ENCODE measurements at regions not wholly inside any gene's neighbourhood (a gene's known extent, or its start where the extent isn't known, plus 50 kb on each side); places are given as distances from the start of the nearest gene placed in this dataset.

DNA sequence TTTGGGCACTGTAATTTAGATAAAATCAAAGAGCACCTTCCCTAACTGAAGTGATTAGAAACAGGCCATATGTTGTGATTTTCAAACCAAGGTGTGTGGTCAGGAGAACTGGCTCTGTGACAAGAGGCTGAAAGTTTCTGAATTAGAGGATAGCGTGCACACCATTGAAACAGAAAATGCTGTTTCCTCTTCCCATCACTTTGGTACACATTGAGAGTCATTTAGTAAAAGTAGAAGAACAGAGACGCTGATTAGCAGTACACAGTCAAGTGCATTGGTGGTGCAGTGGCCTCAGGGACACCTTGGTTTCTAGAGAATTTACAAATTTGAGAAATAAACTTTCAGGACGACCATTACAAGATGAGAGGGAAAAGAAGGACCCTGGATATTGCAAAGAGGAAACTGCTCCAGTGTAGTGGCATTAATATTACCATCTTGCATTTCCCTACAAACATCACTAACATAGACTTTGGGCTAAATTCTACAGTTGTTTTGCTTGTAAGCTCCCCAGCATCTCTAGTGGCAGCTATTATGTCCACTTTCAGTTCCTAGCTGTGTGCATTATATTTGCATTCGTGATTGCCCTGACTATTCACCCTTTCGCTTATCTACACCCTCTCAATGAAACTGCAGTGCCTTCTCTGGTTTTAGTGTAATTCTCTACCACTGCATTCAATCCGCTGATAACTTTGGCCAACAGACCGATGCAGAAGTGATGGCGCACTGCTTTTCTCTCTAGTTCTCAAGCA lies 728.1 kb upstream of the GRM7 start:
- no peaks in the 10 kb centered on the region for H3K9me3 ChIP-seq (ENCODE audit: control insufficient read depth in 5 of 5, low read length in 5 of 5)

DNA sequence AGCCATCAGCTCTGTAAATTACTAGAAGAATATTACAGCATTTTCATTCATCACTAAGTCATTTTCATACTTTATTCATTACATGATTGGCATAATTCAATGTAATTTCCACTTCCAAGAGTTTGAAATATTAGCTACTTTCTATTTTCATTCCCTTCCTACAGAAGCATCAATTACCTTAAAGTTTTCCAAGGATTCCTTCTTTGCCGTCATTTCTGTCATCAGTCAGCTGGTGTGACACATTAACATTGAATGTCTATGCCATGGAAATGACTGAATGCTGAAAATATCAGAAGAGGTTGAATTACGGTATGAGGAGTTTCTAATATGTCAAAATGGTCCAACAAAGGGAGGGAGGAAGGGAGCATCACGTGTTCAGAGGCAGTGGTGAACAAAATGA lies 718.2 kb upstream of the GRM7 start:
- H3K4me1 ChIP-seq (ENCODE audit: control insufficient read depth in 5 of 5, insufficient read depth in 5 of 5, low read length in 5 of 5): no peaks in the 10 kb centered on the region

More for the DNA sequence above, 728.1 kb upstream of the GRM7 start:
- H3K27ac ChIP-seq (ENCODE audit: low read depth, low read length): no peak overlapping the region
- no peak overlapping the region for H3K9ac ChIP-seq (ENCODE audit: low read length in 5 of 5)
- H3K4me3 ChIP-seq (ENCODE audit: low read depth in 1 of 5, low read length in 5 of 5): no peak overlapping the region
- H3K36me3 ChIP-seq (ENCODE audit: control insufficient read depth in 5 of 5, insufficient read depth in 5 of 5, low read length in 5 of 5): no peaks in the 10 kb centered on the region
- no peaks in the 10 kb centered on the region for H3K27me3 ChIP-seq (ENCODE audit: control insufficient read depth in 5 of 5, insufficient read depth in 4 of 5, low read length in 5 of 5)
- H3K4me1 ChIP-seq (ENCODE audit: control insufficient read depth in 5 of 5, insufficient read depth in 5 of 5, low read length in 5 of 5): no peaks in the 10 kb centered on the region

DNA sequence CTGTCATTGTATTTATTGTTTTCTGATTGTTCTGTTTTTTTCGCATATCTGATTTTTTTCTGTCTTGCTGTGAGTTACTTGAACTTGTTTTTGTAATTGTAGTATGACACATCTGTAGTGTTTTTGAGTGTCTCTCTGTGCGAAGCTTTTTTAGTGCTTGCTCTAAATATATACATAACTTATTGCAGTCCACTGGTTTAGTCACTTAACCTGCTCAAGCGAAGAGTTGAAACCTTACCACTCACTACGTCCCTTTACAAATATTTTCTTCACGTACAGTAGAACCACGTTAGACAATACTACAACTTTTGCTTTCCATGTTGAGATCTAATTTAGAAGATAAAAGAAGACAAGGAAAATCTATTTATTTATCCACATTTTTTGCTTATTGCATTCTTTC lies 713.0 kb upstream of the GRM7 start:
- no peaks in the 10 kb centered on the region for H3K4me1 ChIP-seq (ENCODE audit: control insufficient read depth in 5 of 5, insufficient read depth in 5 of 5, low read length in 5 of 5)
- no peak overlapping the region for H3K9ac ChIP-seq (ENCODE audit: low read length in 5 of 5)
- no peaks in the 10 kb centered on the region for H3K36me3 ChIP-seq (ENCODE audit: control insufficient read depth in 5 of 5, insufficient read depth in 5 of 5, low read length in 5 of 5)
- no peaks in the 10 kb centered on the region for H3K9me3 ChIP-seq (ENCODE audit: control insufficient read depth in 5 of 5, low read length in 5 of 5)
- no peaks in the 10 kb centered on the region for H3K27me3 ChIP-seq (ENCODE audit: control insufficient read depth in 5 of 5, insufficient read depth in 4 of 5, low read length in 5 of 5)
- H3K4me3 ChIP-seq (ENCODE audit: low read depth in 1 of 5, low read length in 5 of 5): no peak overlapping the region
- no peak overlapping the region for H3K27ac ChIP-seq (ENCODE audit: low read depth, low read length)

More for the DNA sequence above, 718.2 kb upstream of the GRM7 start:
- Histone ChIP-seq H3K9me3 (ENCODE audit: control insufficient read depth in 5 of 5, low read length in 5 of 5) (no peaks in the 10 kb centered on the region), H3K9ac (ENCODE audit: low read length in 5 of 5) (no peak overlapping the region), H3K27me3 (ENCODE audit: control insufficient read depth in 5 of 5, insufficient read depth in 4 of 5, low read length in 5 of 5) (no peaks in the 10 kb centered on the region), H3K27ac (ENCODE audit: low read depth, low read length) (no peak overlapping the region), H3K36me3 (ENCODE audit: control insufficient read depth in 5 of 5, insufficient read depth in 5 of 5, low read length in 5 of 5) (no peaks in the 10 kb centered on the region), H3K4me3 (ENCODE audit: low read depth in 1 of 5, low read length in 5 of 5) (no peak overlapping the region)

GRCh38 chr3:6155650-6156338 lies 705.1 kb upstream of the GRM7 start:
- Histone ChIP-seq H3K36me3 (ENCODE audit: control insufficient read depth in 5 of 5, insufficient read depth in 5 of 5, low read length in 5 of 5) (no peaks in the 10 kb centered on the region), H3K27me3 (ENCODE audit: control insufficient read depth in 5 of 5, insufficient read depth in 4 of 5, low read length in 5 of 5) (no peaks in the 10 kb centered on the region), H3K4me3 (ENCODE audit: low read depth in 1 of 5, low read length in 5 of 5) (no peak overlapping the region), H3K4me1 (ENCODE audit: control insufficient read depth in 5 of 5, insufficient read depth in 5 of 5, low read length in 5 of 5) (no peaks in the 10 kb centered on the region), H3K27ac (ENCODE audit: low read depth, low read length) (no peak overlapping the region), H3K9ac (ENCODE audit: low read length in 5 of 5) (no peak overlapping the region), H3K9me3 (ENCODE audit: control insufficient read depth in 5 of 5, low read length in 5 of 5) (no peaks in the 10 kb centered on the region)

DNA sequence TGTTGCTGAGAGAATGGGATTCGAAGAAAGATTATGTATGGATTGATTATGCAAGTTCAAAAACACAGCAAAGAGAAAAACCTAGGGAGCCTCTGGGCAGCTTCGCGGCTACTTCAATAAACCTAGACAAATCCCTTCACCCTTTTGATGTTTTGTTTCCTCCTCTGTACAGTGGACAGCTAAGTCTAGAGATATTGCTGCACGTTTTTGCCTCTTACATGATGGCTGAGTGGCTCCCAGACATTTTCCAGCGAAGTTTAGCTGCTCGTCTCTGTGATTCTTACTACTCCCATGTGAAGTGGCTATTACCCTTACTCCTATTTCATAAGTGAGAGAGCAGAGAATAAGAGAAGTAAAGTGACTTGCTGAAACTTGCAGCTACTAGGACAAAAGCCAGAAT lies 695.0 kb upstream of the GRM7 start:
- Histone ChIP-seq H3K27me3 (ENCODE audit: control insufficient read depth in 5 of 5, insufficient read depth in 4 of 5, low read length in 5 of 5) (no peaks in the 10 kb centered on the region), H3K9ac (ENCODE audit: low read length in 5 of 5) (no peak overlapping the region), H3K9me3 (ENCODE audit: control insufficient read depth in 5 of 5, low read length in 5 of 5) (no peaks in the 10 kb centered on the region), H3K27ac (ENCODE audit: low read depth, low read length) (no peak overlapping the region), H3K4me3 (ENCODE audit: low read depth in 1 of 5, low read length in 5 of 5) (no peak overlapping the region), H3K36me3 (ENCODE audit: control insufficient read depth in 5 of 5, insufficient read depth in 5 of 5, low read length in 5 of 5) (no peaks in the 10 kb centered on the region), H3K4me1 (ENCODE audit: control insufficient read depth in 5 of 5, insufficient read depth in 5 of 5, low read length in 5 of 5) (peaks cover 0 to 4% (median 0%) of the 10 kb centered on the region in 5 donors)

- H3K27me3 ChIP-seq (ENCODE audit: control insufficient read depth in 5 of 5, insufficient read depth in 4 of 5, low read length in 5 of 5): no peaks in the 10 kb centered on the region
- peaks cover 0 to 4% (median 0%) of the 10 kb centered on the region in 5 donors for H3K4me1 ChIP-seq (ENCODE audit: control insufficient read depth in 5 of 5, insufficient read depth in 5 of 5, low read length in 5 of 5)
- H3K36me3 ChIP-seq (ENCODE audit: control insufficient read depth in 5 of 5, insufficient read depth in 5 of 5, low read length in 5 of 5): no peaks in the 10 kb centered on the region
- no peak overlapping the region for H3K4me3 ChIP-seq (ENCODE audit: low read depth in 1 of 5, low read length in 5 of 5)
- H3K27ac ChIP-seq (ENCODE audit: low read depth, low read length): no peak overlapping the region
- H3K9ac ChIP-seq (ENCODE audit: low read length in 5 of 5): no peak overlapping the region
- H3K9me3 ChIP-seq (ENCODE audit: control insufficient read depth in 5 of 5, low read length in 5 of 5): no peaks in the 10 kb centered on the region
These were observed 692.7 kb upstream of the GRM7 start for GRCh38 chr3:6168256-6168655.

- no peak overlapping the region for H3K9ac ChIP-seq (ENCODE audit: low read length in 5 of 5)
- H3K27ac ChIP-seq (ENCODE audit: low read depth, low read length): no peak overlapping the region
- no peaks in the 10 kb centered on the region for H3K9me3 ChIP-seq (ENCODE audit: control insufficient read depth in 5 of 5, low read length in 5 of 5)
- H3K4me3 ChIP-seq (ENCODE audit: low read depth in 1 of 5, low read length in 5 of 5): no peak overlapping the region
- H3K4me1 ChIP-seq (ENCODE audit: control insufficient read depth in 5 of 5, insufficient read depth in 5 of 5, low read length in 5 of 5): no peaks in the 10 kb centered on the region
- no peaks in the 10 kb centered on the region for H3K36me3 ChIP-seq (ENCODE audit: control insufficient read depth in 5 of 5, insufficient read depth in 5 of 5, low read length in 5 of 5)
- no peaks in the 10 kb centered on the region for H3K27me3 ChIP-seq (ENCODE audit: control insufficient read depth in 5 of 5, insufficient read depth in 4 of 5, low read length in 5 of 5)
These were observed 687.9 kb upstream of the GRM7 start for GRCh38 chr3:6172871-6173642.

GRCh38 chr3:6177417-6177816 lies 683.5 kb upstream of the GRM7 start:
- Histone ChIP-seq H3K36me3 (ENCODE audit: control insufficient read depth in 5 of 5, insufficient read depth in 5 of 5, low read length in 5 of 5) (no peaks in the 10 kb centered on the region), H3K27me3 (ENCODE audit: control insufficient read depth in 5 of 5, insufficient read depth in 4 of 5, low read length in 5 of 5) (no peaks in the 10 kb centered on the region), H3K4me3 (ENCODE audit: low read depth in 1 of 5, low read length in 5 of 5) (no peak overlapping the region), H3K4me1 (ENCODE audit: control insufficient read depth in 5 of 5, insufficient read depth in 5 of 5, low read length in 5 of 5) (no peaks in the 10 kb centered on the region), H3K9me3 (ENCODE audit: control insufficient read depth in 5 of 5, low read length in 5 of 5) (no peaks in the 10 kb centered on the region), H3K27ac (ENCODE audit: low read depth, low read length) (no peak overlapping the region), H3K9ac (ENCODE audit: low read length in 5 of 5) (no peak overlapping the region)

- H3K27ac ChIP-seq (ENCODE audit: low read depth, low read length): no peak overlapping the region
- H3K27me3 ChIP-seq (ENCODE audit: control insufficient read depth in 5 of 5, insufficient read depth in 4 of 5, low read length in 5 of 5): no peaks in the 10 kb centered on the region
- H3K36me3 ChIP-seq (ENCODE audit: control insufficient read depth in 5 of 5, insufficient read depth in 5 of 5, low read length in 5 of 5): no peaks in the 10 kb centered on the region
- no peak overlapping the region for H3K9ac ChIP-seq (ENCODE audit: low read length in 5 of 5)
- no peaks in the 10 kb centered on the region for H3K9me3 ChIP-seq (ENCODE audit: control insufficient read depth in 5 of 5, low read length in 5 of 5)
- no peak overlapping the region for H3K4me3 ChIP-seq (ENCODE audit: low read depth in 1 of 5, low read length in 5 of 5)
- no peaks in the 10 kb centered on the region for H3K4me1 ChIP-seq (ENCODE audit: control insufficient read depth in 5 of 5, insufficient read depth in 5 of 5, low read length in 5 of 5)
These were observed 681.2 kb upstream of the GRM7 start for GRCh38 chr3:6179761-6180160.

GRCh38 chr3:6180171-6180570 lies 680.7 kb upstream of the GRM7 start:
- Histone ChIP-seq H3K27ac (ENCODE audit: low read depth, low read length) (no peak overlapping the region), H3K4me1 (ENCODE audit: control insufficient read depth in 5 of 5, insufficient read depth in 5 of 5, low read length in 5 of 5) (no peaks in the 10 kb centered on the region), H3K9ac (ENCODE audit: low read length in 5 of 5) (no peak overlapping the region), H3K4me3 (ENCODE audit: low read depth in 1 of 5, low read length in 5 of 5) (no peak overlapping the region), H3K9me3 (ENCODE audit: control insufficient read depth in 5 of 5, low read length in 5 of 5) (no peaks in the 10 kb centered on the region), H3K36me3 (ENCODE audit: control insufficient read depth in 5 of 5, insufficient read depth in 5 of 5, low read length in 5 of 5) (no peaks in the 10 kb centered on the region), H3K27me3 (ENCODE audit: control insufficient read depth in 5 of 5, insufficient read depth in 4 of 5, low read length in 5 of 5) (no peaks in the 10 kb centered on the region)
